HT1080 (cell line): ENCODE measurements at regions not wholly inside any gene's neighbourhood (a gene's known extent, or its start where the extent isn't known, plus 50 kb on each side); places are given as distances from the start of the nearest gene placed in this dataset.
"Not testable (repeated sequence)": the region's sequence is repeated elsewhere in the genome, so short reads cannot be mapped to it uniquely, and the experiment has no call there.

Source experiments
- DNase-seq: peaks from one replicate; pipeline ENCODE4 v3.0.0-alpha.2; 2015; ENCODE audit warnings: low read depth

- DNase-seq, result no peak
Observed at GRCh38 chr5:21070858-21071257, 1082.9 kb upstream of the CDH18 start.

GRCh38 chr5:21067724-21068123 lies 1079.7 kb upstream of the CDH18 start:
- DNase-seq, result no peak

GRCh38 chr5:21063146-21063545 lies 1075.1 kb upstream of the CDH18 start:
- DNase-seq, result no peak

GRCh38 chr5:21058289-21058688 lies 1070.3 kb upstream of the CDH18 start:
- DNase-seq, result no peak

- DNase-seq, result no peak
Observed at GRCh38 chr5:21051945-21052344, 1063.9 kb upstream of the CDH18 start.

- no peak for DNase-seq
Observed at GRCh38 chr5:21049901-21050300, 1061.9 kb upstream of the CDH18 start.

GRCh38 chr5:21030981-21031380 lies 1043.0 kb upstream of the CDH18 start:
- no peak for DNase-seq

- no peak for DNase-seq
Observed at GRCh38 chr5:21024966-21025365, 1037.0 kb upstream of the CDH18 start.

GRCh38 chr5:21013237-21013636 lies 1025.2 kb upstream of the CDH18 start:
- DNase-seq, result no peak

GRCh38 chr5:21007781-21008180 lies 1019.8 kb upstream of the CDH18 start:
- no peak for DNase-seq

- DNase-seq, result not testable (repeated sequence)
Observed at GRCh38 chr5:20988933-20989332, 1000.9 kb upstream of the CDH18 start.

- DNase-seq, result no peak
Observed at GRCh38 chr5:20985754-20986153, 997.8 kb upstream of the CDH18 start.

GRCh38 chr5:20974426-20974825 lies 986.4 kb upstream of the CDH18 start:
- peak; percentile 34 for DNase-seq

GRCh38 chr5:20972419-20972925 lies 984.5 kb upstream of the CDH18 start:
- DNase-seq, result peak; percentile 85

GRCh38 chr5:20959347-20959746 lies 971.3 kb upstream of the CDH18 start:
- DNase-seq, result no peak

- no peak for DNase-seq
Observed at GRCh38 chr5:20958641-20959040, 970.6 kb upstream of the CDH18 start.

GRCh38 chr5:20956134-20956533 lies 968.1 kb upstream of the CDH18 start:
- no peak for DNase-seq

GRCh38 chr5:20949636-20950035 lies 961.6 kb upstream of the CDH18 start:
- no peak for DNase-seq

GRCh38 chr5:20943183-20943971 lies 955.4 kb upstream of the CDH18 start:
- DNase-seq, result not testable (repeated sequence)

GRCh38 chr5:20942603-20943002 lies 954.6 kb upstream of the CDH18 start:
- not testable (repeated sequence) for DNase-seq

GRCh38 chr5:20940786-20941185 lies 952.8 kb upstream of the CDH18 start:
- DNase-seq, result not testable (repeated sequence)

GRCh38 chr5:20890936-20891335 lies 902.9 kb upstream of the CDH18 start:
- not testable (repeated sequence) for DNase-seq

- not testable (repeated sequence) for DNase-seq
Observed at GRCh38 chr5:20875726-20876125, 887.7 kb upstream of the CDH18 start.
